Stimulated activated naive CD8-positive, alpha-beta T cell treated with anti-CD3 and anti-CD28 coated beads, Interleukin-15, Interleukin-2, amounts not matched to agents 100 U/mL and 50 U/mL, for 24 hours (primary cell): ENCODE measurements at regions not wholly inside any gene's neighbourhood (a gene's known extent, or its start where the extent isn't known, plus 50 kb on each side); places are given as distances from the start of the nearest gene placed in this dataset.
"Not testable (repeated sequence)": the region's sequence is repeated elsewhere in the genome, so short reads cannot be mapped to it uniquely, and the experiment has no call there.

Experiments
- ATAC-seq: fragments of 150-1000 bp; cut with Tn5 transposase; one replicate; pipeline ENCODE4 v1.10.0; 2021
- DNase-seq: peaks from one replicate; pipeline ENCODE4 v3.0.0; 2021

DNA sequence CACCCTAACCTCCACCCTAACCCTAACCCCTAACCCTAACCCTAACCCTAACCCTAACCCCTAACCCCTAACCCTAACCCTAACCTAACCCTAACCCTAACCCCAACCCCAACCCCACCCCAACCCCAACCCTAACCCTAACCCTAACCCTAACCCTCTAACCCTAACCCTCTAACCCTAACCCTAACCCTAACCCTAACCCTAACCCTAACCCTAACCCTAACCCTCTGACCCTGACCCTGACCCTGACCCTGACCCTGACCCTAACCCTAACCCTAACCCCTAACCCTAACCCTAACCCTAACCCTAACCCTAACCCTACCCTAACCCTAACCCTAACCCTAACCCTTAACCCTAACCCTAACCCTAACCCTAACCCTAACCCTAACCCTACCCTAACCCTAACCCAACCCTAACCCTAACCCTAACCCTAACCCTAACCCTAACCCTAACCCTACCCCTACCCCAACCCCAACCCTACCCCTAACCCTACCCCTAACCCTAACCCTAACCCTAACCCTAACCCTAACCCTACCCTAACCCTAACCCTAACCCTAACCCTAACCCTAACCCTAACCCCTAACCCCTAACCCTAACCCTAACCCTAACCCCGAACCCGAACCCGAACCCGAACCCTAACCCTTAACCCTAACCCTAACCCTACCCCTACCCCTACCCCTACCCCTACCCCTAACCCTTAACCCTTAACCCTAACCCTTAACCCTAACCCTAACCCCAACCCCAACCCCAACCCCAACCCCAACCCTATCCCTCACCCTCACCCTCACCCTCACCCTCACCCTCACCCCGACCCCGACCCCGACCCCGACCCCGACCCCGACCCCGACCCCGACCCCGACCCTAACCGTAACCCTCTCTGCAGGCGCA lies 186.2 kb upstream of the CHL1 start:
- ATAC-seq, DNase-seq: not testable (repeated sequence)

GRCh38 chr3:11734-12133 lies 184.8 kb upstream of the CHL1 start:
- DNase-seq (no peak), ATAC-seq (peak; percentile 23)

- no peak for ATAC-seq
- no peak for DNase-seq
Observed at GRCh38 chr3:14652-15051, 181.9 kb upstream of the CHL1 start.

DNA sequence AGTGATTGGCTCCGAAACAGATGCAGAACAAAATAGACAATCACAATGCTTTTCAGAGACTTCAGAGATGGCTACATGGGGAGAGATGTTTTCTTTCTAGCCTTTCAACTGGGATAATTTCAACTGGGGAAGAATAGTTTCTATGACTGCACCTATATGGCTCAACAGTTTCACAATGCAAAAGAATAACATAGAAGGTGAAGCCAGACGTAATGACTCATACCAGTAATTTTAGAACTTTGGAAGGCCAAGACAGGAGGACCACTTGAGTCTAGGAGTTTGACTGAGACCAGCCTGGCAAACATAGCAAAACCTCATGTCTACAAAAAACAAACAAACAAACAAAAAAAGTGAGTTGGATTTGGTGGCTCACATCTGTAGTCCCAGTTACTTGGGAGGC lies 180.2 kb upstream of the CHL1 start:
- ATAC-seq, result no peak

DNA sequence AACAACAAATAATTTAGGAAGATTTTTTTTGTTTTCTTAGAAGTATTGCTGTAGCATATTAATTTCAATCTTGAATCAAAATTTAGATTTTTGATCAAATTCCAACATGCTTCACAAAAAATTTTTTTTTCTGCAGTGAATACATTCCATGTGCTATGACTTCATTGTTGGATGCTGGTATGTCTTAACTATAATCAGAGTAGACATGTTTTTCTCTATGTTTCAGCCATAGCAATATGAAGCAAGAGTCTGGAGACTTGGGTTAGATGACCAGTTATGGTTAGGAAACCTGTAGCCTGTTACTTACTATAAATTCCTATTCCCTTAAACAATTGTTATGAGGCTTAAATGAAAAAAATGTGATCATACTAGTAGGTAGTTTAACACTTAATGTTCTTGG lies 176.1 kb upstream of the CHL1 start:
- DNase-seq, result no peak
- no peak for ATAC-seq

More for the DNA sequence above, 180.2 kb upstream of the CHL1 start:
- DNase-seq, result no peak

DNA sequence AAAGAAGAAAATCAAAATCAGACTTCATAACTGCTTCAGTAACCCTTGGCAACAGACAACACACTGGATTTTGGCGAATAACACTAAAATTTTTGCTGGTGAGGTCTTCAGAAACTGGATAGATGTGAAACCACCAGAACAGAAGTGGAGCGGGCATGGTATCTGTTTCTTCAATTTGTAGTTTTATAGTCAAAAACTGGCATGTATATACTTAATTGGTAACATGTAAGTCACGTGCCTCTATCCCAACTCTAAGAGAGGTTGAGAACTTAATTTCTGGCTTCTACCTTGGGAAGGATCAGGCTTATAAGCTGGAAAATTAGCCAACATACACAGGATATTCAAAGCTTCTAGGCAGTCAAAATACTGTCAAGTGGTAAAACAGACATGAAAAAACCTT lies 172.6 kb upstream of the CHL1 start:
- no peak for DNase-seq
- no peak for ATAC-seq

DNA sequence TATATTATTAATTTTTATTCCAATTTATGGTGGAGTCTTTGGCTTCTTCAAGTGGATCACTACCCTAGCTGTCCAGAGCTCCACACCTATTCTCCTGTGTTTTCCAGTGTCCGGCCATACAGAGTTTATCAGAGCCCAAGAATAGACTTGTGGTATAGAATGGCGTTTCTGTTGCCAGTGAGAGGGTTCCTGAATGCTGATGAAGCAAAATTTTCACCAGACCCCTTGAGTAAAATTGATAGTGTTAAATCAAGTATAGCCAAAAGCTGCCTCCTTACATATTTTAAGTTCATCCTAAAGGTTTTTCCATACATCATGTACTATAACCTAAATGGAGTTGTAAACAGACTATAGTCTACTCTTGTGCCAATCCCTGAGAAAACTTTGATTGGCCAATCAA lies 171.5 kb upstream of the CHL1 start:
- DNase-seq (no peak), ATAC-seq (no peak)

DNA sequence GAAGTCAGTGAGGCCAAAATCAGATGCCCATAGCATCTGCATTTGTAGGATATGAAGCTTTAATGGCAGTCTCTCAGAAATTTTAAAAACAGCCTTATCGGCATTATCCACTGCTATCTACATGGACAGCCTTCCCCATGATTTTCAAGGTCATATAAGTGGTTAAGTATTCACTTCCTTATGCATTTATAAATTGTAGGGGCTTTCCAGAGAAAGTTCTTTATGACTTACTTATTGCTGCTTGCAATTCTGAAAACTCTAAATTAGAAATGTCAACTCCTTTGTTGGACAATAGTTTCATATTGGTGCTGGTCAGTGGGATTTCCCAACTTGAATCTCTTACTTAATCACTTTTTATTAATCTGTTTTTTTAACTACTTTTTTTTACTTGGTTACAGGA lies 160.6 kb upstream of the CHL1 start:
- not testable (repeated sequence) for DNase-seq, ATAC-seq

- ATAC-seq, DNase-seq: not testable (repeated sequence)
Observed at GRCh38 chr3:42871-43744, 153.5 kb upstream of the CHL1 start.

DNA sequence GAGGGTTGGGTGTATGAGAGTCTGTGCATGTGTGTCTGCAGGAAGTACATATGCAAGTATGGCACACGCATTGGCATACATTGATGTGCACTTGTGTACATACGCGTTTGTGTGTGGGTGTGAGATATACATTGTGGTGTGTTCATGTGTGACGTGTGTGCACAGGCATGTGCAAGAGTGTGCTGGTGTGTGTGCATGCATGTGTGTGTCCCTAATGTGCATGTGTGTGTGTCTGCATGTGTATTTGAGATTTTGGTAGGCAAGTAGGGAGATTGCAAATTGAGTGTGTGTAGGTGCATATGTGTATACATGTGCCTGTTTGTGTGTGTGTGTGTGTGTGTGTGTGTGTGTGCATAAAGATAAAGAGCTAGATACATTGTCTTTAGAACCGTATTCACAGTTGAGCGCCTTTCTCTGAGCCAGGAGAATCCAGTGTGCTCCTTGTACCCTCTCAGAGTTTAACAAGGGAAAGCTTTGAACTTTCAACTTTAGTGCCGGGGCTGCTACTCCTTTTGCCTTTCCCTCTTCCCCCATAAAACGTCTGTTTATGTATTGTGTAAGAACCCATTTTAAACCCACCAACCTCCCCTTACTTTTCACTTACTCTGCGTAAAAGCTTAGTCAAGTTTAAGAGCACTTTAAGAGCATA lies 152.4 kb upstream of the CHL1 start:
- DNase-seq (no peak), ATAC-seq (no peak)

DNA sequence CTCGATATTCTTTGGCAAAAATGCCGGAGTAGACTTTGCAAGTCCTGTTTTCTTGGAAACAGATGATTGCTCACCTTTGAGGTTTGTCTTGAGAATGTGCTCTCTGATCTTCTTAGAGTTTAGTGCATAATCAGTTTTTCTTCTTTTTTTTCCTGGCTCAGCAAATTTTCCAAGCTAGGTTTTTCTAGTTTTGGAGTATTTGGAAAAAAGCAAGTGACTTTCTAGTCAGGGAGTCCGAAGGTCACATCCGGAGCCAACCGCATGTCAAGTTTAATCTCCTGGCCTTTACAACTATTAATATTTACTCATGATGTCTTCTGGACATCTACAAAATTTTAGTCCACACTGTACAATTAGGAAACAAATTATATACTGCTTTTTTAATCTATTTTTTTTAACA lies 151.6 kb upstream of the CHL1 start:
- DNase-seq, ATAC-seq: not testable (repeated sequence)

GRCh38 chr3:46576-46975 lies 150.0 kb upstream of the CHL1 start:
- DNase-seq (no peak), ATAC-seq (no peak)

DNA sequence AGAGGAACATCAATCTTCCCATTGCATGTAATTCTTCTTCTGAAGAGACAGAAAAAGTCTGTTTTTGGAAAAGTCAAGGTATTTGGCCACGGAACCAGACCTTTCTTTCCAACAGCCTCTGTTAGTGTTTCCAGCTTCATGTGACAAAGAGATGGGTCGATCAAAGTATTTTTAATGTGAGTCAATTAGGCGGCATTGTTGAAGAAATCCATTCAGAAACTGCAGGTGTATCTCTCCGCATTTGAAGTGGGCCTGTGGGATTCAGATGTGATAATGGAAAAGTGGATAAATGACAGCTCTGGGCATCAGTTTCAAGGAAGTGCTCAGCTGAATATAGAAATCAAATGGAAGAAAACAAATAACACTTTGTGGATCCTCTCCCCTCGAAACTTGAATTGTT lies 143.1 kb upstream of the CHL1 start:
- not testable (repeated sequence) for ATAC-seq, DNase-seq

DNA sequence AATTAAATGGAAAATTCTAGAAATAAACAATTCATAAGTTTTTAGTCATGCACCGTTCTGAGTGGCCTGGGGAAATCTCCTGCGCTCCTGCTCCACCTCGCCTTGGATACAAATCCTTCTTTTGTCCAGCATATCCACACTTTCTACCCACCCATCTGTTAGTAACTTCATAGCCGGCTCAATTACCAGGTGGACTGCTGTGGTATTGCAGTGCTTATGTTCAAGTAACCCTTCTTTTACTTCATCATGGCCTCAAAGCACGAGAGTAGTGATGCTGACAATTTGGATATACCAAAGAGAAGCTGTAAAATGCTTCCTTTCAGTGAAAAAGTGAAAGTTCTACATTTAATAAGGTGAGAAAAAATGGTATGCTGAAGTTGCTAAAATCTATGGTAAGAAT lies 142.3 kb upstream of the CHL1 start:
- no peak for ATAC-seq

GRCh38 chr3:56672-57071 lies 139.9 kb upstream of the CHL1 start:
- ATAC-seq (no peak), DNase-seq (no peak)

More for the DNA sequence above, 142.3 kb upstream of the CHL1 start:
- no peak for DNase-seq

- DNase-seq, result no peak
- ATAC-seq, result no peak
Observed at GRCh38 chr3:59854-60253, 136.7 kb upstream of the CHL1 start.

DNA sequence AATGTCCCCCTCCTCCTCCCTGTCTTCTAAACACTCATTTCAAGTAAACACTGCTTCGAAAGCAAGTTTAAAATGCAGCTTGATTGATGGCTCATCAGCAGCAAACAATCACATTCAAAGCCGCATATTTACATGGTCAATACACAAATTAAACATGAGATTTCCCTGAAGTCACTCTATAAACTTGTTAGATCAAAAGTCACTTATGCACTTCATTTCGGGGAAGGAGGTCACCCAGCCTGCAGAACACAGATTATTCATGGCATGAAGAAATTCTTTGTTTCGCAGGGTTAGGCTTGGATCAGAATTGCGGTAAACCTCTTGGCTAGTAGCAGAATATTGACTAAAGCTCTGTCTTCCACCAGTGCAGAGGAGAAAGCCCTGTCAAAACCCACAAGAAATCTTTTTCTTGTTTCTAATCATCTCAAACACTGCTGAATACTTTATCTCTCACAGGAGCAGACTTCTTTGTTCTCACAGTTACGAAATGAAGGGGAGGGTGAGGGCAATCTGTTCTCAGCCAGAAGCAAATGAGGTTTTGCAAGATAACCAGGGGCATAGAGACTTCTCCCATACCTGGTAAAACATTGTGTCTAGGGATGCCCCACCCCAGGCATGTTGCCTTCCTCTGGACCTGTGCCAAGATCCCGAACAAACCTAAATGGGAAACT lies 133.3 kb upstream of the CHL1 start:
- DNase-seq, result no peak
- no peak for ATAC-seq

- DNase-seq (no peak), ATAC-seq (no peak)
Observed at GRCh38 chr3:69690-70089, 126.9 kb upstream of the CHL1 start.

DNA sequence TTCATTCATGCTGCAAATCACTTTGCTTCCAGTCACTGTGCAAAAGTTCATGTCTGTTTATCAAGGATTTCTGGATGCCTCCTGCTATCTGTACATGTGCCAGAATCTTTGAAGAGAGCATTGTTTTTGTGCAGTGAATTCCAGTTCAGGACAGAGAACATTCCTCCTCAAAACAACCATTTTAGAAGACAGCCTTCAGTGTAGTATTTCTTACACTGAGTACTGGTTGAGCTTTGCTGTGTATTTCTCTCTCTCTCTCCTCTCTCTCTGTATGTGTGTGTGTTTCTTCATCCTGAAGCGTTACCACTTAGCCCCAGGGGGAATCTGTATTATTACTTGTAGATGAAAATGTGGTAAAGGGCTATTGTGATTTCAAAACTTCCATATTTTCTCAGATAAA lies 123.8 kb upstream of the CHL1 start:
- ATAC-seq, result no peak
- DNase-seq, result no peak

DNA sequence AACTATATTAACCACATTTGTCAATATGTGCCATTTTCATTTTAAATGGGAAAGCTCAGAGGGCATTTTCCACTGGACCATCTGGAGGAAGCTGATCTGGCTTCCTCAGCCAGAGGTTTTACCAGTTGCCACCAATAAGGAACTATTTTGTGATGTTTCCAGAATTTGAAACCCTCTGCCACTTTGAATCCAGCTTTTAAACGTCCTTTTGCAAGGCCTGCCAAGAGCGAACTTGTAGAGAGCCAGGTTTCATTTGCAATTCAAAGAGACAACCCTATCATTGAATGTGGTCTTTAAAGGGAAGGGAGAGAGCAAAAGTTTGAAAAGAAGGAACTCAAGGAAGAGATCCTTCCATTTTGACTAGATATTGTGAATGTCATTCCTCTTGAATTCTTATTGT lies 123.3 kb upstream of the CHL1 start:
- ATAC-seq (no peak), DNase-seq (no peak)

DNA sequence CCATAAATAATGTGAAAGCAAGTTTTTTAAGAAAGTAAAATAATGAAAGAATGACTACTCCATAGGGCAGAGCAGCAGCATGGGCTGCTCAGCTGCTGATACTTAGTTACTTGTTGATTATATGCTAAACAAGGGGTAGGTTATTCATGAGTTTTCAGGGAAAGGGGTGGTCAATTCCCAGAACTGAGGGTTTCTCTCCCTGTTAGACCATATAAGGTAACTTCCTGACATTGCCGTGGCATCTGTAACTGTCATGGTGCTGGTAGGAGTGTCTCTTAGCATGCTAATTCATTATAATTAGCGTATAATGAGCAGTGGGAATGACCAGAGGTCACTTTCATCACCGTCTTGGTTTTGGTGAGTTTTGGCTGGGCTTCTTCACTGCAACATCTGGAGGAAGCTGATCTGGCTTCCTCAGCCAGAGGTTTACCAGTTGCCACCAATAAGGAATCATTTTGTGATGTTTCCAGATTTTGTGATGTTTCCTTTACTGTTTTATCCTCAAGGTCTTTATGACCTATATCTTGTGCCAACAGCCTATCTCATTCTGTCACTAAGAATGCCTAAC lies 121.8 kb upstream of the CHL1 start:
- DNase-seq (no peak), ATAC-seq (no peak)

GRCh38 chr3:75260-75659 lies 121.3 kb upstream of the CHL1 start:
- no peak for ATAC-seq
- no peak for DNase-seq
